ENCODE measurements at regions not wholly inside any gene's neighbourhood (a gene's known extent, or its start where the extent isn't known, plus 50 kb on each side); places are given as distances from the start of the nearest gene placed in this dataset.

DNA sequence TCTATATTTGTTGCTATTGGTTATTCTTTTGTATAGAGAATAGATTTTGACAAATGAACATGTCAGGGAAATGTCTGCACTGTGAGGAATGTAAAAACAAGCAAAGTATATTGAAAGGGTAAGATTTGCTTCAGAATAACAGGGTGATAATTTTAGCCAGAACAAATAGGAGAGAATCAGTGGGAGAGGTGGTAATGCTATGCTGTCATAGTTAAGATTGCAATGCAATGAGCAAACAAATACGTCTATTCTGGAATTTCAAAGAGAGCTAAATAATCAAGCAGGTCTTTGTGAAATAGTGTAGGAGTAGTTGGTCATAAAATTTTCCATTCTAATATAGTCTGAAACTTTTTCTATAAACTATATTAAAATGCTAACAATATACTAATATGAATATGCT, 1478.4 kb downstream of the TECRL start:
- Histone ChIP-seq H3K9me3 (ENCODE audit: control insufficient read depth, insufficient read depth, low read depth, low read length) (no peaks in the 10 kb centered on the region), H3K27me3 (ENCODE audit: control insufficient read depth, insufficient read depth, low read length) (no peaks in the 10 kb centered on the region), H3K36me3 (ENCODE audit: control insufficient read depth, insufficient read depth, low read length) (no peaks in the 10 kb centered on the region), H3K4me1 (ENCODE audit: control insufficient read depth, insufficient read depth, low read length) (no peaks in the 10 kb centered on the region), H3K27ac (ENCODE audit: low read length) (no peak overlapping the region), H3K4me3 (ENCODE audit: low read depth in 2 of 2, low read length in 2 of 2) (no peak overlapping the region)
- no TSS peak for BruUV-seq (replicated peaks)
- intact Hi-C loops (cut with micrococcal nuclease; ENCODE audit: unreplicated experiment): no loop called here
- ChIA-PET POLR2A (no interaction called here), CTCF (no interaction called here)
- no peak for ATAC-seq
- no peak for DNase-seq (ENCODE audit: low read depth, low spot score)
- in situ Hi-C loops (cut with HindIII; ENCODE audit: low pct_unique_long_range_greater_than_20kb, low sequenced_read_pairs): no loop called here
- TF ChIP-seq POLR2AphosphoS5 (IDR thresholded peaks at IDR 0.05; ENCODE audit: low read depth, low read length) (no peak), TCF7L2 (IDR thresholded peaks at IDR 0.05; ENCODE audit: low read depth, low read length) (no peak), SIN3A (IDR thresholded peaks at IDR 0.05; ENCODE audit: borderline replicate concordance, insufficient read depth, low read depth, low read length) (no peak)
- TF ChIP-seq, protein P1, sequence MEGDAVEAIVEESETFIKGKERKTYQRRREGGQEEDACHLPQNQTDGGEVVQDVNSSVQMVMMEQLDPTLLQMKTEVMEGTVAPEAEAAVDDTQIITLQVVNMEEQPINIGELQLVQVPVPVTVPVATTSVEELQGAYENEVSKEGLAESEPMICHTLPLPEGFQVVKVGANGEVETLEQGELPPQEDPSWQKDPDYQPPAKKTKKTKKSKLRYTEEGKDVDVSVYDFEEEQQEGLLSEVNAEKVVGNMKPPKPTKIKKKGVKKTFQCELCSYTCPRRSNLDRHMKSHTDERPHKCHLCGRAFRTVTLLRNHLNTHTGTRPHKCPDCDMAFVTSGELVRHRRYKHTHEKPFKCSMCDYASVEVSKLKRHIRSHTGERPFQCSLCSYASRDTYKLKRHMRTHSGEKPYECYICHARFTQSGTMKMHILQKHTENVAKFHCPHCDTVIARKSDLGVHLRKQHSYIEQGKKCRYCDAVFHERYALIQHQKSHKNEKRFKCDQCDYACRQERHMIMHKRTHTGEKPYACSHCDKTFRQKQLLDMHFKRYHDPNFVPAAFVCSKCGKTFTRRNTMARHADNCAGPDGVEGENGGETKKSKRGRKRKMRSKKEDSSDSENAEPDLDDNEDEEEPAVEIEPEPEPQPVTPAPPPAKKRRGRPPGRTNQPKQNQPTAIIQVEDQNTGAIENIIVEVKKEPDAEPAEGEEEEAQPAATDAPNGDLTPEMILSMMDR (IDR thresholded peaks at IDR 0.05): no peak
- TF ChIP-seq, protein P2, sequence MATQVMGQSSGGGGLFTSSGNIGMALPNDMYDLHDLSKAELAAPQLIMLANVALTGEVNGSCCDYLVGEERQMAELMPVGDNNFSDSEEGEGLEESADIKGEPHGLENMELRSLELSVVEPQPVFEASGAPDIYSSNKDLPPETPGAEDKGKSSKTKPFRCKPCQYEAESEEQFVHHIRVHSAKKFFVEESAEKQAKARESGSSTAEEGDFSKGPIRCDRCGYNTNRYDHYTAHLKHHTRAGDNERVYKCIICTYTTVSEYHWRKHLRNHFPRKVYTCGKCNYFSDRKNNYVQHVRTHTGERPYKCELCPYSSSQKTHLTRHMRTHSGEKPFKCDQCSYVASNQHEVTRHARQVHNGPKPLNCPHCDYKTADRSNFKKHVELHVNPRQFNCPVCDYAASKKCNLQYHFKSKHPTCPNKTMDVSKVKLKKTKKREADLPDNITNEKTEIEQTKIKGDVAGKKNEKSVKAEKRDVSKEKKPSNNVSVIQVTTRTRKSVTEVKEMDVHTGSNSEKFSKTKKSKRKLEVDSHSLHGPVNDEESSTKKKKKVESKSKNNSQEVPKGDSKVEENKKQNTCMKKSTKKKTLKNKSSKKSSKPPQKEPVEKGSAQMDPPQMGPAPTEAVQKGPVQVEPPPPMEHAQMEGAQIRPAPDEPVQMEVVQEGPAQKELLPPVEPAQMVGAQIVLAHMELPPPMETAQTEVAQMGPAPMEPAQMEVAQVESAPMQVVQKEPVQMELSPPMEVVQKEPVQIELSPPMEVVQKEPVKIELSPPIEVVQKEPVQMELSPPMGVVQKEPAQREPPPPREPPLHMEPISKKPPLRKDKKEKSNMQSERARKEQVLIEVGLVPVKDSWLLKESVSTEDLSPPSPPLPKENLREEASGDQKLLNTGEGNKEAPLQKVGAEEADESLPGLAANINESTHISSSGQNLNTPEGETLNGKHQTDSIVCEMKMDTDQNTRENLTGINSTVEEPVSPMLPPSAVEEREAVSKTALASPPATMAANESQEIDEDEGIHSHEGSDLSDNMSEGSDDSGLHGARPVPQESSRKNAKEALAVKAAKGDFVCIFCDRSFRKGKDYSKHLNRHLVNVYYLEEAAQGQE (IDR thresholded peaks at IDR 0.05; ENCODE audit: insufficient read depth in 1 of 2, low read depth in 2 of 2, low read length in 1 of 2): no peak

DNA sequence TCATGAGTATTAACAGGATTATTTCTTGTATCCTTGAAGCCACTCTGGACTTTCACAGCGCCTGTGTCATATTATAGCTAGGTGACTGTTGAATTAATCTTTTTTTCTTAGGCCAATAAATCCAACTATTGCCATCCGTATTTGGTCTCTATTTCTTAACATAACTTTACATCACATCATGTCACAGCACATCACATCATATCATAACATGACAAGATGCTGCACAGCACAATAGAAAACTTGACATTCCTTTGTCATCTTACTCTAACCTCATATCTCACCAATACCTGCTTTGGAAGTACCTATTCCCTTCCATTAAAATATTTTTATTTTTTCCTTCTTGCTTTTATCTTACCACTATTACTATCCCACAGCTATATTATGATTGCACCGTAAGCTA, 1480.8 kb downstream of the TECRL start:
- BruUV-seq (replicated peaks): no TSS peak
- Histone ChIP-seq H3K36me3 (ENCODE audit: control insufficient read depth, insufficient read depth, low read length) (no peaks in the 10 kb centered on the region), H3K9me3 (ENCODE audit: control insufficient read depth, insufficient read depth, low read depth, low read length) (no peaks in the 10 kb centered on the region), H3K27me3 (ENCODE audit: control insufficient read depth, insufficient read depth, low read length) (no peaks in the 10 kb centered on the region), H3K4me3 (ENCODE audit: low read depth in 2 of 2, low read length in 2 of 2) (no peak overlapping the region), H3K4me1 (ENCODE audit: control insufficient read depth, insufficient read depth, low read length) (no peaks in the 10 kb centered on the region), H3K27ac (ENCODE audit: low read length) (no peak overlapping the region)
- intact Hi-C loops (cut with micrococcal nuclease; ENCODE audit: unreplicated experiment) (no loop called here), in situ Hi-C loops (cut with HindIII; ENCODE audit: low pct_unique_long_range_greater_than_20kb, low sequenced_read_pairs) (no loop called here)
- TF ChIP-seq TCF7L2 (IDR thresholded peaks at IDR 0.05; ENCODE audit: low read depth, low read length) (no peak), POLR2AphosphoS5 (IDR thresholded peaks at IDR 0.05; ENCODE audit: low read depth, low read length) (no peak), SIN3A (IDR thresholded peaks at IDR 0.05; ENCODE audit: borderline replicate concordance, insufficient read depth, low read depth, low read length) (no peak)
- TF ChIP-seq, protein P2 (IDR thresholded peaks at IDR 0.05; ENCODE audit: insufficient read depth in 1 of 2, low read depth in 2 of 2, low read length in 1 of 2): no peak
- TF ChIP-seq, protein P1 (IDR thresholded peaks at IDR 0.05): no peak
- DNase-seq (ENCODE audit: low read depth, low spot score): no peak
- CTCF ChIA-PET: no interaction called here
- POLR2A ChIA-PET: no interaction called here
- no peak for ATAC-seq

Data from Panc1 (cell line).